CD4-positive, alpha-beta memory T cell (primary cell): ENCODE measurements at regions not wholly inside any gene's neighbourhood (a gene's known extent, or its start where the extent isn't known, plus 50 kb on each side); places are given as distances from the start of the nearest gene placed in this dataset.

Source experiments
- CTCF ChIA-PET: fragments of 350-600 bp; sonication (Branson Sonifier 250); formaldehyde crosslinking; loops from one replicate; lab custom pipeline; 2021; ENCODE audit warnings: inconsistent platforms; ENCODE audit not compliant: partially characterized antibody; lab: Charles Lee
- POLR2A ChIA-PET: fragments of 350-600 bp; sonication (Branson Sonifier 250); formaldehyde crosslinking; loops from one replicate; lab custom pipeline; 2021; ENCODE audit not compliant: partially characterized antibody; lab: Charles Lee
- DNase-seq, 5 donors: peaks; one replicate each; pipeline versions ENCODE4 v3.0.0 to v3.0.0-alpha.2; 2020 to 2022; ENCODE audit warnings: mixed read lengths in 1 of 5
- H3K27ac ChIP-seq: one replicate; pipeline ENCODE4 v1.7.0; 2013; ENCODE audit warnings: low read depth, low read length
- H3K27me3 ChIP-seq: 2 replicates; pipeline ENCODE4 v1.7.0; 2013; ENCODE audit warnings: mild to moderate bottlenecking, low read length, moderate library complexity; ENCODE audit not compliant: insufficient read depth
- H3K36me3 ChIP-seq: 2 replicates; pipeline ENCODE4 v1.7.0; 2013; ENCODE audit warnings: mild to moderate bottlenecking, low read length, moderate library complexity; ENCODE audit not compliant: insufficient read depth
- H3K4me1 ChIP-seq: 2 replicates; pipeline ENCODE4 v1.7.0; 2013; ENCODE audit warnings: mild to moderate bottlenecking, low read length, moderate library complexity; ENCODE audit not compliant: insufficient read depth
- H3K4me3 ChIP-seq, 2 donors: one replicate each; pipeline ENCODE4 v1.7.0; 2013; ENCODE audit warnings: low read length in 2 of 2, mild to moderate bottlenecking in 1 of 2
- H3K9me3 ChIP-seq, 2 donors: one replicate each; pipeline ENCODE4 v1.7.0; 2013; ENCODE audit warnings: low read length in 2 of 2, control low read depth in 1 of 2; ENCODE audit not compliant: control insufficient read depth in 1 of 2
- H3K27ac Mint-ChIP-seq, 7 donors: one replicate each; pipeline ENCODE4 v1.8.0; 2020 to 2021; ENCODE audit warnings: mixed read lengths in 7 of 7, mild to moderate bottlenecking in 6 of 7, inconsistent platforms in 3 of 7, moderate library complexity in 3 of 7
- H3K27me3 Mint-ChIP-seq, 2 donors: one replicate each; pipeline ENCODE4 v1.8.0; 2020 to 2021; ENCODE audit warnings: mixed read lengths in 2 of 2
- H3K36me3 Mint-ChIP-seq, 2 donors: one replicate each; pipeline ENCODE4 v1.8.0; 2020 to 2021; ENCODE audit warnings: mixed read lengths in 2 of 2, inconsistent platforms in 1 of 2, mild to moderate bottlenecking in 1 of 2
- H3K4me1 Mint-ChIP-seq, 4 donors: one replicate each; pipeline ENCODE4 v1.8.0; 2020 to 2021; ENCODE audit warnings: mixed read lengths in 4 of 4, mild to moderate bottlenecking in 1 of 4
- H3K4me3 Mint-ChIP-seq, 8 donors: one replicate each; pipeline ENCODE4 v1.8.0; 2020 to 2021; ENCODE audit warnings: mixed read lengths in 8 of 8, mild to moderate bottlenecking in 7 of 8, moderate library complexity in 6 of 8, inconsistent platforms in 3 of 8
- H3K9me3 Mint-ChIP-seq, 8 donors: one replicate each; pipeline ENCODE4 v1.8.0; 2020 to 2021; ENCODE audit warnings: mixed read lengths in 8 of 8, mild to moderate bottlenecking in 5 of 8, inconsistent platforms in 3 of 8, moderate library complexity in 1 of 8
- intact Hi-C: fragments of 100-400 bp; cut with micrococcal nuclease; formaldehyde crosslinking; loops from one replicate; pipeline ENCODE4 v1.15.1; 2023

DNA sequence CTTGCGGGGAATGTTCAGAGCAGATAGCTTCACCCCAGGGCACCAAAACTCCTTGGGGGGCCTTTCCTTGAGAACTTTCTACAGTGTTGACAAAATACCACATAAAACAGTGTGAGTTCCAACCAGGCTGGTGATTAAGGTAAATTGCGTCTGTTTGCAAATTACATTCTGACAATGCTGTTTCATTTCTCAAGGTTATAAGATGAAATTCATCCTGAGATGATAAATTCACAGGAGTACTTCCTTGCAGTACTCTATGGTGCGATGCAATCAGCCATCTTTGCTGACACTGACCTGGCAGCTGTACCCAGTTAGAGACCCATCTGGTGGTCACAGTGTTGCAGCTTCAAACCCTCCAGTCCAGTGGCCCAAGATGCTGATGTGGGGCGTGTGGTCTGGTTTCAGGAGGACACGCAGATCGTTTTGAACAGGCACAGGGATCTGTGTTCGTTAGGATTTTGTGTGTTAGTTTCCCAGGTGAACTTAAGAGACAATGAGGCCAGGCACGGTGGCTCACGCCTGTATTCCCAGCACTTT lies 99.5 kb upstream of the SLC66A3 start:
- H3K36me3 ChIP-seq, result no peaks in the 10 kb centered on the region
- no peaks in the 10 kb centered on the region for H3K4me1 ChIP-seq
- CTCF ChIA-PET, result no interaction called here
- no peak for DNase-seq
- POLR2A ChIA-PET, result no interaction called here
- H3K27ac ChIP-seq, result no peak overlapping the region
- H3K9me3 ChIP-seq, result no peaks in the 10 kb centered on the region
- Mint-ChIP-seq H3K9me3 (peaks cover 0 to 21% (median 12%) of the 10 kb centered on the region in 8 donors), H3K4me3 (no peak overlapping the region), H3K36me3 (no peaks in the 10 kb centered on the region), H3K4me1 (no peaks in the 10 kb centered on the region), H3K27me3 (peaks cover 5 to 10% of the 10 kb centered on the region in 2 donors), H3K27ac (no peak overlapping the region)
- H3K27me3 ChIP-seq, result peaks cover 4% of the 10 kb centered on the region
- no peak overlapping the region for H3K4me3 ChIP-seq
- intact Hi-C loops, result no loop called here

- POLR2A ChIA-PET, result no interaction called here
Measured at GRCh38 chr2:11056614-11057013, 98.7 kb upstream of the SLC66A3 start.

DNA sequence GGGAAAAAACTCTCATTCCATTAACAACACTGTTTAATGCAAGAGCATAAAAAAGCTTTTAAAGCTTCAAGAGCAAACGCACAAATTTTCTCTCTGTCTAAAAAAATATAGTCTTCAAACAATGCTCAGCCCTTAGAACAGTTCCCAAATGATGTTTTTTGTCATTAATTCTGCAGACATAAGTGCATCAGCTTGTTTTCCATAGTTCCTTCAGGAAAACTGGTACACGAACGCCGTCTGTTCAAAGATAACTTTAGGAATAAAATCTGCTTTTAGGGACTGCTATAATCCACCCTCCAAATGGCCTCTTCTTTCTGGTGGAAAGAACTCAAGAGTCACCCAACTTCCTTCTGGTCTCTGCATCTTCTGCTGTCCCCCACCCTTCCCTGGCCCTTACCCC lies 98.2 kb upstream of the SLC66A3 start:
- peaks cover 4% of the 10 kb centered on the region for H3K27me3 ChIP-seq
- no peak overlapping the region for H3K27ac ChIP-seq
- H3K9me3 ChIP-seq, result no peaks in the 10 kb centered on the region
- H3K9me3 Mint-ChIP-seq, result peaks cover 3 to 28% (median 20%) of the 10 kb centered on the region in 8 donors
- no peak for DNase-seq
- intact Hi-C loops, result no loop called here
- no peaks in the 10 kb centered on the region for H3K4me1 ChIP-seq
- peaks cover 5 to 6% of the 10 kb centered on the region in 2 donors for H3K27me3 Mint-ChIP-seq
- no peaks in the 10 kb centered on the region for H3K36me3 ChIP-seq
- H3K4me3 ChIP-seq, result no peak overlapping the region
- H3K36me3 Mint-ChIP-seq, result no peaks in the 10 kb centered on the region
- no peak overlapping the region for H3K4me3 Mint-ChIP-seq
- ChIA-PET CTCF (no interaction called here), POLR2A (no interaction called here)
- no peaks in the 10 kb centered on the region for H3K4me1 Mint-ChIP-seq
- no peak overlapping the region for H3K27ac Mint-ChIP-seq

More at GRCh38 chr2:11056614-11057013, 98.7 kb upstream of the SLC66A3 start:
- H3K36me3 ChIP-seq, result no peaks in the 10 kb centered on the region
- no peak overlapping the region for H3K4me3 Mint-ChIP-seq
- peaks cover 3 to 27% (median 17%) of the 10 kb centered on the region in 8 donors for H3K9me3 Mint-ChIP-seq
- no peak overlapping the region for H3K27ac Mint-ChIP-seq
- intact Hi-C loops, result no loop called here
- no peaks in the 10 kb centered on the region for H3K36me3 Mint-ChIP-seq
- no peak overlapping the region for H3K27ac ChIP-seq
- H3K27me3 ChIP-seq, result peaks cover 4% of the 10 kb centered on the region
- H3K4me3 ChIP-seq, result no peak overlapping the region
- H3K4me1 Mint-ChIP-seq, result no peaks in the 10 kb centered on the region
- DNase-seq, result no peak
- H3K4me1 ChIP-seq, result no peaks in the 10 kb centered on the region
- CTCF ChIA-PET, result no interaction called here
- H3K27me3 Mint-ChIP-seq, result peaks cover 5 to 6% of the 10 kb centered on the region in 2 donors
- no peaks in the 10 kb centered on the region for H3K9me3 ChIP-seq

GRCh38 chr2:11058129-11058528 lies 97.1 kb upstream of the SLC66A3 start:
- intact Hi-C loops, result no loop called here
- peaks cover 4% of the 10 kb centered on the region for H3K27me3 ChIP-seq
- no peaks in the 10 kb centered on the region for H3K36me3 ChIP-seq
- H3K27ac ChIP-seq, result no peak overlapping the region
- DNase-seq, result no peak
- no peaks in the 10 kb centered on the region for H3K4me1 ChIP-seq
- no peak overlapping the region for H3K27ac Mint-ChIP-seq
- H3K4me3 ChIP-seq, result no peak overlapping the region
- peaks cover 8 to 11% of the 10 kb centered on the region in 2 donors for H3K27me3 Mint-ChIP-seq
- ChIA-PET POLR2A (no interaction called here), CTCF (no interaction called here)
- H3K4me1 Mint-ChIP-seq, result no peaks in the 10 kb centered on the region
- H3K9me3 ChIP-seq, result no peaks in the 10 kb centered on the region
- H3K36me3 Mint-ChIP-seq, result peaks cover 0 to 2% of the 10 kb centered on the region in 2 donors
- no peak overlapping the region for H3K4me3 Mint-ChIP-seq
- peaks cover 3 to 38% (median 27%) of the 10 kb centered on the region in 8 donors for H3K9me3 Mint-ChIP-seq

- Mint-ChIP-seq H3K9me3 (peaks cover 5 to 46% (median 29%) of the 10 kb centered on the region in 8 donors), H3K27me3 (peaks cover 13 to 17% of the 10 kb centered on the region in 2 donors), H3K27ac (no peak overlapping the region), H3K4me3 (no peak overlapping the region), H3K4me1 (no peaks in the 10 kb centered on the region), H3K36me3 (peaks cover 0 to 2% of the 10 kb centered on the region in 2 donors)
- Histone ChIP-seq H3K4me1 (no peaks in the 10 kb centered on the region), H3K36me3 (no peaks in the 10 kb centered on the region), H3K9me3 (no peaks in the 10 kb centered on the region), H3K4me3 (no peak overlapping the region), H3K27ac (no peak overlapping the region), H3K27me3 (peaks cover 4% of the 10 kb centered on the region)
- CTCF ChIA-PET, result interaction anchor here (0.9 kb wide), 1 partner anchor 420 kb away, joined by 3 read pairs; no protein-coding TSS in a partner anchor
- POLR2A ChIA-PET, result no interaction called here
- intact Hi-C loops, result no loop called here
- DNase-seq, result no peak
Measured at GRCh38 chr2:11060376-11061169, 94.7 kb upstream of the SLC66A3 start.

GRCh38 chr2:11065833-11066485 lies 89.3 kb upstream of the SLC66A3 start:
- Histone ChIP-seq H3K4me3 (no peak overlapping the region), H3K27ac (no peak overlapping the region), H3K4me1 (peaks cover under 1% of the 10 kb centered on the region), H3K27me3 (no peaks in the 10 kb centered on the region), H3K9me3 (no peaks in the 10 kb centered on the region), H3K36me3 (no peaks in the 10 kb centered on the region)
- Mint-ChIP-seq H3K4me3 (no peak overlapping the region), H3K9me3 (peaks cover 3 to 23% (median 14%) of the 10 kb centered on the region in 8 donors), H3K27me3 (peaks cover 8 to 15% of the 10 kb centered on the region in 2 donors), H3K27ac (no peak overlapping the region), H3K4me1 (peaks cover under 1 to 2% (median 2%) of the 10 kb centered on the region in 4 donors), H3K36me3 (peaks cover 0 to 2% of the 10 kb centered on the region in 2 donors)
- CTCF ChIA-PET, result no interaction called here
- intact Hi-C loops, result no loop called here
- DNase-seq, result no peak
- POLR2A ChIA-PET, result no interaction called here
